Skin epidermis (tissue), 12 donors: ENCODE measurements at regions not wholly inside any gene's neighbourhood (a gene's known extent, or its start where the extent isn't known, plus 50 kb on each side); places are given as distances from the start of the nearest gene placed in this dataset.
"Not testable (repeated sequence)": the region's sequence is repeated elsewhere in the genome, so short reads cannot be mapped to it uniquely, and the experiment has no call there.

Experiments
- H3K27ac ChIP-seq, 21 experiments: fragments of 200-600 bp; sonication (generic) in 11 of 21; one replicate each; pipeline ENCODE4 v1.5.0; 2020; ENCODE audit warnings: mild to moderate bottlenecking in 3 of 21, inconsistent platforms in 2 of 21, moderate library complexity in 2 of 21
- H3K4me3 ChIP-seq, 7 experiments: fragments of 200-600 bp; sonication (generic) in 2 of 7; one replicate each; pipeline ENCODE4 v1.5.0; 2020; ENCODE audit warnings: inconsistent platforms in 2 of 7, mild to moderate bottlenecking in 2 of 7, moderate library complexity in 1 of 7

DNA sequence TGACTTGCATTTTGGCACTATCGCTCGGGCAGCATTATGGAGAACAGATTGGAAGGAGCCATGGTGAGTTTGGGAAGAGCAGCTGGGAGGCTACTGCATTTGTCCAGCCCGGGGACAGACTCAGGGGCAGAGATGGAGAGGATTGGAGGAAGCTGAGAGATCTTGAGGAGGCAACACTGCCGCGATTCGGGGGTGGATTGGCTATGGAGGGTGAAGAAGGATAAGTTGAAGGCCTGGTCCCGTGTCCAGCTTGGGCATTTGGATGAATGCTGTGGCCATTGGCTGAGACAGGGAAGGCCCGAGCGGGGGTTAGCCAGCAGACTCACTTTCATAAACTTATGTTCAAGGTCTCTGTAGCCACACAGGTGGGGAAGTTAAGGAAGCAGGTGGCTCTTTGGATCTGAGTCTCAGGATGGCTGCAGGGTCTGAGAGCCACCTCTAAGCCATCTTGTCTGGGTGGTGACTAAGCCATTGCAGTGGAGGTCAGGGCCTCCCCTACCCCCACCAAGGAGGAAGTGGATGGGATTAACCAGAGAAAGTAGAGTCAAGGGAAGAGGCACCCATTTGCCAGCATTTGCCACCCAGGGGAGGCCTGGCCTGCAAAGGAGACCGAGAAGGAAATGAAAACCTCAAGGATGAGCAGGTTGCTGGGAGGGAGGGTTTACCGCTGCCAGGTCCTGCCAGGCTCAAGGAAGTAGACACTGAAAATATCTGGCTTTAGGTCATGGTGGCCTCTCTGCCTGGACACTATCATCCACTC is 144.0 kb upstream of the TLE3 start:
- no peak overlapping the region for H3K4me3 ChIP-seq
- no peak overlapping the region for H3K27ac ChIP-seq

DNA sequence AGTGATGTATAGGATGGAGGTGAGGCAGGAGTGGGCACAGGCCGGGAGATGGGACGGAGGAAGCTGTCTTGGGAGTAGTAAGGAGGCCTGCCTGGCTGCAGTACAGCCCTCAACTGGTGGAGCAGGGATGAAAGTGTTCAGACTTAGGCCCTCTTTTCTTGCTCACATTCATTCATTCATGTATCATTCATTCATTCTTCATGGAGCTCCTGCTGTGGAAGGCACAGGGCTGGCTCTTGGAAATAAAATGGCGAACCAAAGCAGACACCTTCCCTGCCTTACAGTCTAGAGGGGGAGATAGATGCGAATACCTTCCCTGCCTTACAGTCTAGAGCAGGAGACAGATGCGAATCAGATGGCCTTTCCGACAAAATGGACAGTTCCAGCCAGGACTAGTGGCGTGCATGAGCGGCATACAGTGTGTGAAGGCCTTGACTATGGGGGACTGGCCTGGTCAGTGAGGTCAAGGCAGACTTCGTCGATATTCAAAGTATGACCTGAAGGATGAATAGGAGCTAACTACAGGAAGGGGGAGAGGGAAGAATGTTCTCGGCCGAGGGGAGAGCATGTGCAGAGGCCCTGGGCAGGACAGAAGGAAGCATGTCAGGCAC is 143.2 kb upstream of the TLE3 start:
- no peak overlapping the region for H3K4me3 ChIP-seq

DNA sequence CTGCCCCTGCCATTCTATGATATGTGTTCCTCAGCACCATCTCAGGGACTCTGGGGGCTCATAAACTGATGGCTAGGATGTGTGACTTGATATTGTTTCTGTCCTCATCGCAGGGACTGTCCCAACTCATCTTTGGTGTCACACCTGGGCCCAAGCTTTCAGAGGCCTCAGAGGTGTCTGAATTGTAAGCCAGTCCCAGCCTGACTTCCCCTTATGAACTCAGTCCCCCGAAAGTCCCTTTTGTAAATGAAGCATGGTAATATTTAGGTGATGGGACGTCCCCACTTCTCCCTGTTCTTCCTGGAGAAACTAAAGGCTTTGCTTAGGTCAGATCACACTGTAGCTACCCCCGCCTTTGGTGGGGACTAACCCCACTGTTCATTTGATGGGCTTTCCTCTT is 142.4 kb upstream of the TLE3 start:
- Histone ChIP-seq H3K4me3 (no peak overlapping the region), H3K27ac (no peak overlapping the region)

More for the DNA sequence above, 143.2 kb upstream of the TLE3 start:
- no peak overlapping the region for H3K27ac ChIP-seq

- H3K27ac ChIP-seq, result no peak overlapping the region
Measured at GRCh38 chr15:70238917-70239316, 141.2 kb upstream of the TLE3 start.

DNA sequence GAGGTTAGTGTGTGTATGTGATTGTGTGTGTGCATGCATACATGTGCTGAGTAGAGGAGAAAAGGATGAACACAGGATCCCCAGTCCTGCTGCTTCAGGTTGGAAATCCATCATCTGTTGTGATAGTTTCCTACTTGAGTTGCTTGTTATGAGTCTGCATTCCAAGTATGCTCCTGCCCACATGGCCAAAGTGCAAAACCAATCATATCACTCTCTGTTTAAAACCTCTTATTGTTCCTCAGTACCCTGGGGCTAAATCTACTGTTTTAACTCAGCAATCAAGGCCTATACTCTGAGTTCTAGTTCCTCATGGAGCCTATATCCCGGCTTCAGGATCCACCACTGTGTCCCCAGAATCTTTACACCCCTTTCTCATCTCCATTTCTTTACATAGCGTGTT is 139.9 kb upstream of the TLE3 start:
- Histone ChIP-seq H3K4me3 (no peak overlapping the region), H3K27ac (no peak overlapping the region)

More at GRCh38 chr15:70238917-70239316, 141.2 kb upstream of the TLE3 start:
- H3K4me3 ChIP-seq, result no peak overlapping the region

DNA sequence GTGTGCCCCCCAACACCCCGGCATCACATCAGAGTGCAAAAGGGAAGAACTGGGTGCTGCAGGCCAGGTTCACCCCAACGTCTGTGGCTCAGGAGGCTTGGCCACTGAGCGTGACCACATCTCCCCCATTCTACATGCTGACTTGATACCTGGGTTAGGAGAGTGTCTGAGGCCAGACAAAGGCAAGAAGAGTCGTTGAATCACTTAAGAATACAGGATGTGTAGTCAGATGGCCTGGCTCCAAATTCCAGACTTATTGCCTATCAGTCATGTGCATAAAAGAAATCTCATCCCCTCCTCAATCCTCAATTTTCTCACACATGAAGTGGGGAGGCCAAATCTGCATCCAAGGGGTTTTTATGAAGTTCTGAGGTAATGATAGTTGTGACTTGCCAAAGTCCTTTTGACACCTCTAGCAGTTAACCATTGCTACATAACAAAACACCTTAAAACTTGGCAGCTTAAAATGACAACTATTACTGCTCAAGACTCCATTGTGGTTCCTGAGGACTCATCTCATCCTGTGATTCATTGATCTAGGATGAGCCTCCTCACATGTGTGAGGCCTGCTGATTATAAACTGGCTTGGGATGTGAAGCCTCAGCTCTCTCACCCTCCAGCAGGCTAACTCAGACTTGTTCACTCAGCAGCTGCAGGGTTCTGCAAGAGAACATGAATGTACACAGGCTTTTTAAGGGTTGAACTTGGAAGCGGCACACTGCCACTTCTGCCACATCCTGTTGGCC is 138.8 kb upstream of the TLE3 start:
- no peak overlapping the region for H3K4me3 ChIP-seq

DNA sequence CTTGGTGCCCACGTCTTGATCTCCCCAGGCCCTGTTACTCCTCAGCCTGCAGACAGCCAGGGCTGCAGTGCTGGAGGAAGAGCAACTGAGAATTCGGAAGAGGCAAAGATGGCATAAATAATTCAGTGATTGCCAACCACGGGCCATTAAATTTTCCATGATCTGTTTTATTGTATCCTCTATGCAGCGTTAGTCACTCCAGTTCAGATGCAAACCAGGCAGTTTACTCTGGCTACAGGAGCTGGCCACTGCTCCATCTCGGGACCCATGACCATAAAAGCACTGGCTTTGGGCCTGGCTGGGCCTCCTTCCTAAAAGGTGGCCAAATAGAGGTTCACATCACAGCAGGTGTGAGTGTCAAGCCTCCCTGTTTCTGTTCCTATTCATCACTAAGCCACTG is 137.6 kb upstream of the TLE3 start:
- no peak overlapping the region for H3K4me3 ChIP-seq
- H3K27ac ChIP-seq, result no peak overlapping the region

More for the DNA sequence above, 138.8 kb upstream of the TLE3 start:
- peak overlapping the region in 3 of 21 experiments; percentile 33 to 56 (median 48) for H3K27ac ChIP-seq

GRCh38 chr15:70234256-70234905 is 136.7 kb upstream of the TLE3 start:
- Histone ChIP-seq H3K27ac (peak overlapping the region in 2 of 21 experiments; percentile 18 to 35), H3K4me3 (no peak overlapping the region)

DNA sequence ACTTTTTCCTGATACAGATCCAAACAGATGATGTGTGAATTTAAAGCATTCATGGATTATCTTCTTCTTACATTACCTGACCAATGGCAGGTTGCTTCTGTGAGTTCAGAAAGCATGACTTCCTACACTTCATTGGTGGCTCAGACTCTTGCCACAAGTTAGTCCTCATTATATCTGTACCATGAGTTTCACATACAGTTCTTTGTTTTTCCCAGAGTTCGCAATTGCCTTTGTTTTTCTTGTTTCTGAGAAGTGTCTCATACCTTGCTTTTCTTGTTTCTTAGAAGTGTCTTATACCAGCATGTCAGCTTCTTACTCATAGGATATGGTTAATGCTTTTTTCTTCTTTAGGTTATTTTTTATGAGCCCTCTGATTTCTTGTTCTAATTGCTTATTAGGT is 133.8 kb upstream of the TLE3 start:
- Histone ChIP-seq H3K27ac (no peak overlapping the region), H3K4me3 (no peak overlapping the region)

GRCh38 chr15:70227918-70228317 is 130.2 kb upstream of the TLE3 start:
- H3K4me3 ChIP-seq, result not testable (repeated sequence)

GRCh38 chr15:70227147-70227546 is 129.4 kb upstream of the TLE3 start:
- no peak overlapping the region for H3K4me3 ChIP-seq

More at GRCh38 chr15:70227918-70228317, 130.2 kb upstream of the TLE3 start:
- not testable (repeated sequence) for H3K27ac ChIP-seq

GRCh38 chr15:70226337-70226980 is 128.7 kb upstream of the TLE3 start:
- H3K4me3 ChIP-seq, result no peak overlapping the region

More at GRCh38 chr15:70227147-70227546, 129.4 kb upstream of the TLE3 start:
- no peak overlapping the region for H3K27ac ChIP-seq

DNA sequence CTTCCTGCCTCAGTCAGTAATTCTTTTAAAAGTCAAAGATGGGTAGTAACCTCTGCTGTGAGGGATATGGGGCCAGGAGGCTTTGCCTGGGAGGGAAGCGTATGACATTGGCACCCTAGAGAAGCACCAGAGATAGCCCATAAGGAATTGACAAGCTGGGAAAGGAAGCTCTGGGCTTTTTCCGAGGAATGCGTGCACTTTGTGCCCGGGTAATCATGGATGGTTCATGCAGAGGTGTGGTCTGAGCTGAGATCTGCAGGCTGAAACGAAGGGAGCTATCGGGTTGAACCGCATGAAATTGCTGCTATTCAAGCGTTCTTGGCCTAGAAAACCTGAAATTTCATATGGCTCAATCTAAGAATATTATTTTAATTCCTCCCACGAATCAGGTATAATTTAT is 127.7 kb upstream of the TLE3 start:
- H3K4me3 ChIP-seq, result no peak overlapping the region
- no peak overlapping the region for H3K27ac ChIP-seq

More at GRCh38 chr15:70226337-70226980, 128.7 kb upstream of the TLE3 start:
- H3K27ac ChIP-seq, result no peak overlapping the region

DNA sequence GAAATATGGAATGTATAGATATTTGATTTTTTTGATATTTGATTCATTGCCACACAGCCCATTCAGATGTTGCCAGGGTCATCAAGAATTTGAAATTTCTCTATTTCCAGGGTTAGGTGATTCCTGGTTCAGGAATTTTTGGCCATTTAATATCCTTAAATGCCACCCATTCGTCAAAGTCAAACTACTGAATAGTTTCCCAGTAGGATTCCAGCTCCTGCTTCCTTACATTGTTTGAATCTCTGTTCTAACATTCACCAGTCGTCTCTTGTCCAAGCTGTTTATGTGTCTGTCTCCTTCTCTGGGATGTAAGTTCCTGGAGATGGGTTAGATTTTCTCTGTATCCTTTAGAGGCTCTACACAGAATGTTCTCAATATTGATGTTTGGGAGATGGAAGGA is 124.9 kb upstream of the TLE3 start:
- H3K27ac ChIP-seq, result no peak overlapping the region
- H3K4me3 ChIP-seq, result no peak overlapping the region

- H3K4me3 ChIP-seq, result no peak overlapping the region
- H3K27ac ChIP-seq, result no peak overlapping the region
Measured at GRCh38 chr15:70220490-70221096, 122.9 kb upstream of the TLE3 start.

- no peak overlapping the region for H3K4me3 ChIP-seq
- H3K27ac ChIP-seq, result no peak overlapping the region
Measured at GRCh38 chr15:70219966-70220365, 122.2 kb upstream of the TLE3 start.

DNA sequence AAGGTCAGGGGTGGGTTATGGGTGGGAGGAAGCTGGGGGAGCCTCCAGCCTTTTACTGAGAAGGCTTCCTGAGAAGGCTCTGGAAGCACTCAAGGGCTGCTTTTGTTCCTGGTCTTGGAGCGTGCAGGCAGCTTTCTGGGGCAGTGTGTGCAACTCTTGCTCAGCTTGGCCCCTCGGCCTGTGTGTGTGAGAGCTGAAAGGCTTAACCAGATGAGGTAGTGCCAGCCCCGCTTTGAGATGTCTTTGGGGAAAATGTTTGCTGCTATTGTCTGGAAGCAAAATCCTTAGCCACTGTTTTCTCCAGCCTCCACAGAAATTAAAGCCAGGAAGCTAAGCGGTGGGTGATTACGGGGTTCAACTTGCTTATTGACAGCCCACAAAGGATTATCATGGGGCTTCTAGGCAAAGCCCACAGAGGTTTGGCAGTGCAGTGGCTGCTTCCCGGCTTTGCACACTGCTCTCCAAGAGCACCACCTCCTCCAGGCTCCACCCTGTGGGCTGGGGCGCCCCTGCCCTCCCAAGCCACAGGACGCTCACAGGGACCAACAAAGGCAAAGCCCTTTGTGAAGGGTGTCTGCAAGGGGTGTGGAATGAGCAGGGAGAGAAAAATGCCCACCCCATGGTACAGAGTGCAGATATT is 121.7 kb upstream of the TLE3 start:
- no peak overlapping the region for H3K27ac ChIP-seq
- no peak overlapping the region for H3K4me3 ChIP-seq

GRCh38 chr15:70217226-70218160 is 119.8 kb upstream of the TLE3 start:
- no peak overlapping the region for H3K27ac ChIP-seq
- no peak overlapping the region for H3K4me3 ChIP-seq
